ENCODE measurements at regions not wholly inside any gene's neighbourhood (a gene's known extent, or its start where the extent isn't known, plus 50 kb on each side); places are given as distances from the start of the nearest gene placed in this dataset.

- TF ChIP-seq POLR2A (IDR thresholded peaks at IDR 0.05): no peak
- TF ChIP-seq, protein P1, sequence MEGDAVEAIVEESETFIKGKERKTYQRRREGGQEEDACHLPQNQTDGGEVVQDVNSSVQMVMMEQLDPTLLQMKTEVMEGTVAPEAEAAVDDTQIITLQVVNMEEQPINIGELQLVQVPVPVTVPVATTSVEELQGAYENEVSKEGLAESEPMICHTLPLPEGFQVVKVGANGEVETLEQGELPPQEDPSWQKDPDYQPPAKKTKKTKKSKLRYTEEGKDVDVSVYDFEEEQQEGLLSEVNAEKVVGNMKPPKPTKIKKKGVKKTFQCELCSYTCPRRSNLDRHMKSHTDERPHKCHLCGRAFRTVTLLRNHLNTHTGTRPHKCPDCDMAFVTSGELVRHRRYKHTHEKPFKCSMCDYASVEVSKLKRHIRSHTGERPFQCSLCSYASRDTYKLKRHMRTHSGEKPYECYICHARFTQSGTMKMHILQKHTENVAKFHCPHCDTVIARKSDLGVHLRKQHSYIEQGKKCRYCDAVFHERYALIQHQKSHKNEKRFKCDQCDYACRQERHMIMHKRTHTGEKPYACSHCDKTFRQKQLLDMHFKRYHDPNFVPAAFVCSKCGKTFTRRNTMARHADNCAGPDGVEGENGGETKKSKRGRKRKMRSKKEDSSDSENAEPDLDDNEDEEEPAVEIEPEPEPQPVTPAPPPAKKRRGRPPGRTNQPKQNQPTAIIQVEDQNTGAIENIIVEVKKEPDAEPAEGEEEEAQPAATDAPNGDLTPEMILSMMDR (IDR thresholded peaks at IDR 0.05): no peak
Observed at GRCh38 chr6:122265755-122266154, 133.7 kb upstream of the HSF2 start.

Data from heart left ventricle (tissue), 13 donors.